ENCODE measurements at regions not wholly inside any gene's neighbourhood (a gene's known extent, or its start where the extent isn't known, plus 50 kb on each side); places are given as distances from the start of the nearest gene placed in this dataset.
A peak's percentile ranks its signal among the peaks of the same experiment; 100 is the strongest.

DNA sequence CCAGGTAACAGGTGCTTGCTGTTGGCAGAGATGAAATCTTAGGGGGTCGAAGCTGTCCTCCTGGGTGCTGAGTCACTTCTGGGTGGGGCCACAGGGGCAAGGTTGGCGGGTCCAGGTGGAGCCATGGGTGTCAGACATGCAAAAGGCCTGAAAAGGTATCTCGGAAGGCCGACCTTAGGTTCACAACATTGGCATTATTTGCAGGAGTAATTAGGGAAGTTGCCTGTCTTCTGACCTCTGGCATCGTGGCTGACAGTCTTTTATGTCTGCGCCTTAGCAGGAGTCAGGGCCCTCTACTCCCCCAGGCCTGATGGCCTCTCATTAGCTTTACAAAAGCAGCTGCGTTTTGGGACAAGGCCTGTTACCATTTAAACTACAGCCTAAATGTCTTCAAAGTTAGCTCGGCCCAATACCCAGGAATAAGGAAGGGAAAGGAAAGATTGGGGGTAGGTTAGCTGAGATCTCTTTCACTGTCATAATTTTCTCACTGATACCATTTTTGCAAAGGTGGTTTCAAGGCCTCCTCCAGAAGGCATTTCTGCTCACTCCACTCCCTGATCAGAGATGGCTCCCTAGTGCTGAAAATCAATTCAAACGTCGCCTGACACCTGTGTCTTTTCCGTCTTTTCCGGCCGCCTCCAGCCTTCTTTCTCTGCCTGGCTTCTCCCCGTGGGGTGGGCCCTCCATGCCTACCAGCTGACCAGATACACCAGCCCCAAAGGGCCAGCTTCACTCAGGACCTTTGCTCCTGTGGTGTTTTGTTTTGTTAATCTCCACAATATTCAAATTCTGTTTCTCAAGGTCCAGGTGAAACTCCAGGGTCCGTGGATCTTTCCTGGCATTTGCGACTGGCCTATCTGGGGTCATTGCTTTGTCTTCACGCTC is 90.8 kb downstream of the RHOB start (continued):
- TF ChIP-seq, protein P1, sequence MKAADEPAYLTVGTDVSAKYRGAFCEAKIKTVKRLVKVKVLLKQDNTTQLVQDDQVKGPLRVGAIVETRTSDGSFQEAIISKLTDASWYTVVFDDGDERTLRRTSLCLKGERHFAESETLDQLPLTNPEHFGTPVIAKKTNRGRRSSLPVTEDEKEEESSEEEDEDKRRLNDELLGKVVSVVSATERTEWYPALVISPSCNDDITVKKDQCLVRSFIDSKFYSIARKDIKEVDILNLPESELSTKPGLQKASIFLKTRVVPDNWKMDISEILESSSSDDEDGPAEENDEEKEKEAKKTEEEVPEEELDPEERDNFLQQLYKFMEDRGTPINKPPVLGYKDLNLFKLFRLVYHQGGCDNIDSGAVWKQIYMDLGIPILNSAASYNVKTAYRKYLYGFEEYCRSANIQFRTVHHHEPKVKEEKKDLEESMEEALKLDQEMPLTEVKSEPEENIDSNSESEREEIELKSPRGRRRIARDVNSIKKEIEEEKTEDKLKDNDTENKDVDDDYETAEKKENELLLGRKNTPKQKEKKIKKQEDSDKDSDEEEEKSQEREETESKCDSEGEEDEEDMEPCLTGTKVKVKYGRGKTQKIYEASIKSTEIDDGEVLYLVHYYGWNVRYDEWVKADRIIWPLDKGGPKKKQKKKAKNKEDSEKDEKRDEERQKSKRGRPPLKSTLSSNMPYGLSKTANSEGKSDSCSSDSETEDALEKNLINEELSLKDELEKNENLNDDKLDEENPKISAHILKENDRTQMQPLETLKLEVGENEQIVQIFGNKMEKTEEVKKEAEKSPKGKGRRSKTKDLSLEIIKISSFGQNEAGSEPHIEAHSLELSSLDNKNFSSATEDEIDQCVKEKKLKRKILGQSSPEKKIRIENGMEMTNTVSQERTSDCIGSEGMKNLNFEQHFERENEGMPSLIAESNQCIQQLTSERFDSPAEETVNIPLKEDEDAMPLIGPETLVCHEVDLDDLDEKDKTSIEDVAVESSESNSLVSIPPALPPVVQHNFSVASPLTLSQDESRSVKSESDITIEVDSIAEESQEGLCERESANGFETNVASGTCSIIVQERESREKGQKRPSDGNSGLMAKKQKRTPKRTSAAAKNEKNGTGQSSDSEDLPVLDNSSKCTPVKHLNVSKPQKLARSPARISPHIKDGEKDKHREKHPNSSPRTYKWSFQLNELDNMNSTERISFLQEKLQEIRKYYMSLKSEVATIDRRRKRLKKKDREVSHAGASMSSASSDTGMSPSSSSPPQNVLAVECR (CRISPR knock-in tag; IDR thresholded peaks at IDR 0.05; ENCODE audit: borderline replicate concordance), result 0 out of 2 replicates have a peak, but pooled peaks have one; percentile 25
- TF ChIP-seq ETV5 (CRISPR knock-in tag; IDR thresholded peaks at IDR 0.05; ENCODE audit: borderline replicate concordance) (peak; percentile 5; the same call in 1 of the 2 replicates), MYC (CRISPR knock-in tag; IDR thresholded peaks at IDR 0.05; ENCODE audit: borderline replicate concordance) (no peak), PHF8 (CRISPR knock-in tag; IDR thresholded peaks at IDR 0.05) (peak; percentile 39; the same call in 1 of the 2 replicates), MAF1 (CRISPR knock-in tag; IDR thresholded peaks at IDR 0.05; ENCODE audit: borderline replicate concordance) (0 out of 2 replicates have a peak, but pooled peaks have one; percentile 13), ZNF570 (CRISPR knock-in tag; IDR thresholded peaks at IDR 0.05; ENCODE audit: borderline replicate concordance) (0 out of 2 replicates have a peak, but pooled peaks have one; percentile 17), MXD4 (CRISPR knock-in tag; IDR thresholded peaks at IDR 0.05) (peak; percentile 75; the same call in 1 of the 2 replicates), TEAD3 (CRISPR knock-in tag; optimal IDR thresholded peaks at IDR 0.05; ENCODE audit: borderline replicate concordance) (peak; percentile 25), SMC3 (IDR thresholded peaks at IDR 0.05; ENCODE audit: low read length) (no peak), TAF1 (CRISPR knock-in tag; IDR thresholded peaks at IDR 0.05) (peak; percentile 14; the same call in 1 of the 2 replicates), KMT2B (CRISPR knock-in tag; IDR thresholded peaks at IDR 0.05) (0 out of 2 replicates have a peak, but pooled peaks have one; percentile 25), KLF6 (CRISPR knock-in tag; IDR thresholded peaks at IDR 0.05) (0 out of 2 replicates have a peak, but pooled peaks have one; percentile 9), MED1 (CRISPR knock-in tag; IDR thresholded peaks at IDR 0.05) (peak; percentile 65; the same call in 1 of the 2 replicates), ZSCAN20 (CRISPR knock-in tag; IDR thresholded peaks at IDR 0.05; ENCODE audit: borderline replicate concordance) (no peak), GATAD2A (CRISPR knock-in tag; IDR thresholded peaks at IDR 0.05) (peak; percentile 37), HCFC1 (IDR thresholded peaks at IDR 0.05; ENCODE audit: low read depth, low read length) (no peak), HNRNPL (IDR thresholded peaks at IDR 0.05; ENCODE audit: low read depth, low read length) (0 out of 2 replicates have a peak, but pooled peaks have one; percentile 39), POGZ (CRISPR knock-in tag; IDR thresholded peaks at IDR 0.05) (0 out of 2 replicates have a peak, but pooled peaks have one; percentile 41), TBX2 (CRISPR knock-in tag; IDR thresholded peaks at IDR 0.05; ENCODE audit: borderline replicate concordance) (no peak), ZNF607 (CRISPR knock-in tag; IDR thresholded peaks at IDR 0.05; ENCODE audit: borderline replicate concordance) (no peak), CREM (IDR thresholded peaks at IDR 0.05) (peak; percentile 20; the same call in 1 of the 2 replicates), CREM (CRISPR knock-in tag; IDR thresholded peaks at IDR 0.05) (no peak)
- TF ChIP-seq, protein P2, sequence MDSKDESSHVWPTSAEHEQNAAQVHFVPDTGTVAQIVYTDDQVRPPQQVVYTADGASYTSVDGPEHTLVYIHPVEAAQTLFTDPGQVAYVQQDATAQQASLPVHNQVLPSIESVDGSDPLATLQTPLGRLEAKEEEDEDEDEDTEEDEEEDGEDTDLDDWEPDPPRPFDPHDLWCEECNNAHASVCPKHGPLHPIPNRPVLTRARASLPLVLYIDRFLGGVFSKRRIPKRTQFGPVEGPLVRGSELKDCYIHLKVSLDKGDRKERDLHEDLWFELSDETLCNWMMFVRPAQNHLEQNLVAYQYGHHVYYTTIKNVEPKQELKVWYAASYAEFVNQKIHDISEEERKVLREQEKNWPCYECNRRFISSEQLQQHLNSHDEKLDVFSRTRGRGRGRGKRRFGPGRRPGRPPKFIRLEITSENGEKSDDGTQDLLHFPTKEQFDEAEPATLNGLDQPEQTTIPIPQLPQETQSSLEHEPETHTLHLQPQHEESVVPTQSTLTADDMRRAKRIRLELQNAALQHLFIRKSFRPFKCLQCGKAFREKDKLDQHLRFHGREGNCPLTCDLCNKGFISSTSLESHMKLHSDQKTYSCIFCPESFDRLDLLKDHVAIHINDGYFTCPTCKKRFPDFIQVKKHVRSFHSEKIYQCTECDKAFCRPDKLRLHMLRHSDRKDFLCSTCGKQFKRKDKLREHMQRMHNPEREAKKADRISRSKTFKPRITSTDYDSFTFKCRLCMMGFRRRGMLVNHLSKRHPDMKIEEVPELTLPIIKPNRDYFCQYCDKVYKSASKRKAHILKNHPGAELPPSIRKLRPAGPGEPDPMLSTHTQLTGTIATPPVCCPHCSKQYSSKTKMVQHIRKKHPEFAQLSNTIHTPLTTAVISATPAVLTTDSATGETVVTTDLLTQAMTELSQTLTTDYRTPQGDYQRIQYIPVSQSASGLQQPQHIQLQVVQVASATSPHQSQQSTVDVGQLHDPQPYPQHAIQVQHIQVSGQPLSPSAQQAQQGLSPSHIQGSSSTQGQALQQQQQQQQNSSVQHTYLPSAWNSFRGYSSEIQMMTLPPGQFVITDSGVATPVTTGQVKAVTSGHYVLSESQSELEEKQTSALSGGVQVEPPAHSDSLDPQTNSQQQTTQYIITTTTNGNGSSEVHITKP (CRISPR knock-in tag; IDR thresholded peaks at IDR 0.05; ENCODE audit: low read depth), result 0 out of 2 replicates have a peak, but pooled peaks have one; percentile 30

All from HepG2 (cell line).